SHP77 treated with DMSO at 0.1 percent for 48 hours (cell line): ENCODE measurements at regions not wholly inside any gene's neighbourhood (a gene's known extent, or its start where the extent isn't known, plus 50 kb on each side); places are given as distances from the start of the nearest gene placed in this dataset.
"Not testable (repeated sequence)": the region's sequence is repeated elsewhere in the genome, so short reads cannot be mapped to it uniquely, and the experiment has no call there.

ENCODE experiments used
- DNase-seq: peaks from one replicate; lab custom pipeline; 2025; lab: John Stamatoyannopoulos, UW

DNA sequence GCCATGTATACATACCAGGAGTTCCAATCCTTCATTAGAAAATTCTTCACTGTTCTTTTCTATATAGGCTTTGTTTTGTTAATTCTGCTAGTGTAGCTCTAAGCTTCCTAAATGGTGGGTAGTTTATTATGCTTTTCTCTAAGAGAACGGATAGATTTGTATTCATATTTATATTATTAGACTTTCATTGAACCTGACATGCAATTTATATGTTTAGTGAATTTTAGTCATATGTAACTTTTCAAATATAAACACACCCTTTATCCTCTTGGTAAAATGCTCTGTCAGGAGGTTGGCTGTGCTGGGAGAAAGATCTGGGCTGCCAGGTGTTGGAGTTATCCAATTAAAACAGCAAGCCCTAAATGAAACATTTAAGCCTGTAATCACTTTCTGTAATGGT is 369.7 kb upstream of the RGS18 start:
- DNase-seq, result no peak

- no peak for DNase-seq
Measured at GRCh38 chr1:191798178-191798577, 360.1 kb upstream of the RGS18 start.

- DNase-seq, result no peak
Measured at GRCh38 chr1:191804311-191804710, 354.0 kb upstream of the RGS18 start.

DNA sequence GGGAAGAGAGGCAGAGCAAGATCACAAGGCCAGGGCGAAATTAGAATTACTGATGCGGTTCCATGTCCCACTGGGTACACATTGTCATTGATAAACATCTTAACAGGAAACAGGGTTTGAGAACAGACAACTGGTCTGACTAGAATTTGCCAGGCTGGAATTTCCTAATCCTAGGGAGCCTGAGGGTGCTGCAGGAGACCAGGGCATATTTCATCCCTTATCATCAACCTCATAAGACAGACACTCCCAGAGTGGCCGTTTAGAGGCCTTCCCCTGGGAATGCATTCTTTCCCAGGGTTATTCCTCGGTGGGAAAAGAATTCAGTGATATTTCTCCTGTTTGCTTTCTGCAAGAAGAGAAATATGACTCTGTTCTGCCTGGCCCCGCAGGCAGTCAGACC is 344.7 kb upstream of the RGS18 start:
- DNase-seq, result not testable (repeated sequence)

DNA sequence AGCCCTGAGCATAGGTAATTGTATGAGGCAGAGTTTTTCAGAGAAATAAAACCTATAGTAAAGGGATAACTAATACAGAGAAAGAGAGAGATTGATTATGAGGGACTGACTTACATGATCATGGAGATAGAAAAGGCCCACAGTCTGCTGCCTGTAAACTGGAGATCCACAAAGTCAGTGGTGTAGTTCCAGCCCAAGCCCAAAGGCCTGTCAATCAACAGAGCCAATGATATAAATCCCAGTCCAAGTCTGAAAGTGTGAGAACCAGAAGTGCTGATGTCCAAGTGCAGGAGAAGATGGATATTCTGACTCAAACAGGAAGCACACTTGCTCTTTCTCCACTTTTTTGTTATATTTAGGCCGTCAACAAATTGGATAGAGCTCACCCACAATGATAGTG is 340.1 kb upstream of the RGS18 start:
- no peak for DNase-seq

DNA sequence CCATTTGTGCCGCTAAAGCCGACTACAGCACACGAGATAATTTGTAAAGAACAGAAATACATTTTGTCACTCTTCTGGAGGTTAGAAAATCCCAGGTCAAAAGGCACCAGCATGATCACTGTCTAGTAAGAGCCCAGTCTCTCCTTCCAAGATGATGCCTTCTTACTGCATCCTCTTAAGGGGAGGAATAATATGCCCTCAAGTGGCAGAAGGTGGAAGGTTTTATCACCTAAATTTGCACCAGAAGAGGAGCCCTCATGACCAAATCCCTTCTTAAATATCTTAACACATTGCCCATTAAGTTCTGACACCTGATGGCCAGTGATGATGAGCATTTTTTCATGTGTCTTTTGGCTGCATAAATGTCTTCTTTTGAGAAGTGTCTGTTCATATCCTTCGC is 326.7 kb upstream of the RGS18 start:
- no peak for DNase-seq

DNA sequence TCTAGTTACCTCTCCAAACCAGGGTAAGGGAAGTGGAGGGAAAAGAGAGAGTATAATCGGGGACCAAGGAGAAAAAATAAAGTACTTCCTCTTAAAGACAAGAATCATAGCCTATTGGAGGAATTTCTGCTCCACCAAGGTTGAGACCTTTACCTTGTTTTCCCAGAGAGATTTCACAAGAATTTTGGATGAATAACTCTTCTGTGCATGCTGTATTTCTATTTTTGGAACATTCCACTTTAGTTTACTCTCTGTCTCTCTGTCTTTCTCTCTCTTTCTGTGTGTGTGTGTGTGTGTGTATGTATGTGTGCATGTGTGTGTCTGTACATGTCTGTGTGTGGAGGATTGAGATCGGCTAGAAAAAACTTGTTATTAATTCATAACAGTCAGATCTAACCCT is 318.4 kb upstream of the RGS18 start:
- no peak for DNase-seq

DNA sequence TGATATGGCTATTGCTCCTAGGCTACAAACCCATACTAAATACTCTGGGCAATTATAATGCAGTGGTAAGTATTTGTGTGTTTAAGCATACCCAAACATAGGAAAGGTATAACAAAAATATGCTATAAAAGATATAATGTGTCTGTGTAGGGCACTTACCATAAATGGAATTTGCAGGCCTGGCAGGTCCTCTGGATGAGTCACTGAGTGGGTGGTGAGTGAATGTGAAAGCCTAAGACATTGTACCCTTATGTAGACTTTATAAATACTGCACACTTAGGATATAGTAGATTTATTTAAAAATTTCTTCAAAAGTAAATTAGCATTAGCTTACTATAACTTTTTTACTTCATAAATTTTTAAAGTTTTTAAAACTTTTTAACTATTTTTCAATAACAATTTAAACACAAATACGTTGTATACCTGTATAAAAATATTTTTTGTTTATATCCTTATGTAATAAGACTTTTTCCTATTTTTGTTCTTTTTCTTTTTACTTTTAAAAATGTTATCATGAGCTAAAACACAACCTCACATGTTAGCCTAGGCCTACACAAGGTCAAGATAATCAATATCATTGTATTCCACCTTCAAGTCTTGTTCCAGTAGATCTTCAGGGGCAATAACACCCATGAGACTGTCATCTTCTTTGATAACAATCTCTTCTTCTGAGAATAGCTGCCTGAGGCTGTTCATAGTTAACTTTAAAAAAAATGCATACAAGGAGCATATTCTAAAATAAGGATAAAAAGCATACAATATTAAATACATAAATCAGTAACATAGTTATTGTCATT is 306.3 kb upstream of the RGS18 start:
- no peak for DNase-seq

DNA sequence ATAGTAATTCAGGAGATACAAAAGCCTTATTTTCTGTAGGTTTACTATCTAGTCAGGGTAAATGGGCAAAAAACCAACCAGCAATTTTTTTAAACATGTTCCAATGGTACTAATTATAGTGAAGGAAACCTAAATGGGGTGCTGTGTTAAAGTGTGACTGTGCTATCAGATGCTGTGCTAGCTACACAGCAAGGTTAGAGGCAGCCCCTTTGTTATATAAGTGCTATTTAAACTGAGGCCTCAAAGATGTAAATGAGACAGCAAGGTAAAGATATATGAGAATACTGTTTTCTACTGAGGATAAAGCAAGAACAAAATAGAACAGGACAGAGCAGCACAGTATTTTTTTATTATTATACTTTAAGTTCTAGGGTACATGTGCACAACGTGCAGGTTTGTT is 305.4 kb upstream of the RGS18 start:
- no peak for DNase-seq

- DNase-seq, result no peak
Measured at GRCh38 chr1:191857600-191857999, 300.7 kb upstream of the RGS18 start.

- DNase-seq, result no peak
Measured at GRCh38 chr1:191865479-191865878, 292.8 kb upstream of the RGS18 start.

DNA sequence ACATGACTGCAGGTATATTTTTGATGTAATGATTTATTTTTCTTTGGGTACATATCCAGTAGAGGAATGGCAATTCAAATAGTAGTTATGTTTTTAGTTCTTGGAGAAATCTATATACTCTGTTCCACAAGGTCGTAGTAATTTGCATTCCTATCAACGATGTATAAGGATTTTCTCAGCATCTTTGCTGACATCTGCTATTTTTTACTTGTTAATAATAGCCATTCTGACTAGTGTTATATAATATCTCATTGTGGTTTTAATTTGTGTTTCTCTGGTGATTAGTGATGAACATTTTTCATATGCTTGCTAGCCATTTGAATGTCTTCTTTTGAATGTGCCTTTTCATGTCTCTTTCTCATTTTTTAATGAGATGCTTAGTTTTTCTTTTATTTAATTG is 292.1 kb upstream of the RGS18 start:
- no peak for DNase-seq

GRCh38 chr1:191869790-191870312 is 288.4 kb upstream of the RGS18 start:
- DNase-seq, result no peak

GRCh38 chr1:191870490-191870889 is 287.8 kb upstream of the RGS18 start:
- no peak for DNase-seq

DNA sequence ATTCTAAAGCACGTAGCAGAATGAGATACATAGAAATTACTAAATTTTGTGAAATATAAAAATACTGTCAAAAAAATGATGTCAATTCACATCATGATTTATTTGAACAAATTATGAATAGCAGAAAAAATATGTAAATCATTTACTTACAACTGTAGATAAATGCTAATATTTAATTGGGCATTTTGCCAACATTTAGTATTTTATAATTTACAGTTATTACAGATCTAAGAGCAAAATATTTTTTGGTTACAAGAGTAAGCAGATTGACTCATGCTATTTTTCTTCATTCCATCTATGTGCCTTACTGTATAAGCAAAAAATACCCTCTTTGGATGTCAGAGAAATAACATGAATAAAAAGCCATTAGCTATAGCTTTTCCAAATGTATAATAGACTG is 282.3 kb upstream of the RGS18 start:
- DNase-seq, result no peak

DNA sequence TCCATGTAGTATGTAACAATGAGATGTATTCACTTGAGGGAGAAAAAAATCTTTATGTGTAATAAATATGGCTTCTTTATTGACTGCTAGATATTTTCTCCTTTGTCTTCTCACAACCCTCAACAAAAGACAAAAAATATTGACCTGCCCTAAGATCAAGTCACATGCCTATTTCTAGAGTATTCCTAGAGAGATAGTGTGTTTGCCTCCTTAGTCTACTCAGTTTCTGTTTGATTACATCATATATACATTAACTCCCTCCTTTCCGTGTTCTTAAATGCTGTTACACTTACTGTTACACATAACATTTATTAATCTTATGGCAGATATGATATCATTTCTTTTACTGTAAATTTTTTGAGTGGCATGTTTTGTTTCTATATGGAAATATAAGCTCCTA is 281.6 kb upstream of the RGS18 start:
- no peak for DNase-seq

DNA sequence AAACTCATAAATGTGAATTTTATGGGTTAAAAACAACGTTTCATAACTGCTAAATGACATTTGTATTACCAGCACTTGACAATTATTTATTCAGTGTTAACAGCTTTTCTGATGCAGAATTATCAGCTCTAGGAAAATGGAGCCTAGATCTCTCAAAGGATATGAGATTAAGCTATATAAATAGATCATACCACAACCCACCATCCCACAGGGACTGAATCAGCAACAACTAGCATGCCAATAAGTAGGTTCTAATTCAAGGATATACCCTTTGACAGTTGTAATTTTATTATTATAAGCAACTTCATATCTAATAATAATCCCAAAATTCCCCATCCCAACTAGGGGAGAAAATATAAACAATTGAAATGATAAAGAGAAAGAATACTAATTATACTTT is 275.4 kb upstream of the RGS18 start:
- no peak for DNase-seq

GRCh38 chr1:191886977-191887376 is 271.3 kb upstream of the RGS18 start:
- no peak for DNase-seq

DNA sequence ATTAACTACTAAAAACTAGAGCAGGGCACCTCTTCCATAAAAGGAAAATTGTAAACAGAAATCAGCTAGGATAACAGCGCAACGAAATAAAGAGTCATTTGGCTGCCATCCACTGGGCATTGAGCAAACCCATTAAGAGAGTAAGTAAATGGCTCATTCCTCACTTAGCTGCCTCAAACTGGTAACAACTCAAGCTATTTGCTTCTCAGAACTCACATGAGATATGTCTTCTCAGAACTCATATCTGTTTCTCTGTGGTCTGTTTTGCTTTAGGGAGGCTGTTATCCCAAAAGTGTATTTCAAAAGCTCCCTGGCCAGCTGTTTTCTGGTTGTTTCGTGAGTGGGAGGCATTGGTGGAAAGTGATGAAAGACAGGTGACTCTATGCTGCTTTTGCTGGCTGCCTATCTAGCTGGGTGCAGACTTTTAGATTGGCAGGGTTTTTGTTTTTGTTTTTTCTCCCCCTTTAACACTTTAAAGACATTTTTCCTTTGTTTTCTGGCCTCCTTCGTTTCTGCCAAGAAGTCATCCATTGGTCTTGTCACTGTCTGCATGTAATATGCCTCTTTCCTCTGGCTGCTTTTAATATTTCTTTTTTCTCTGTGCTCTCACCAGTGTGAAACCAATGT is 269.2 kb upstream of the RGS18 start:
- no peak for DNase-seq

GRCh38 chr1:191889623-191890003 is 268.6 kb upstream of the RGS18 start:
- DNase-seq, result no peak

GRCh38 chr1:191890433-191891088 is 267.7 kb upstream of the RGS18 start:
- DNase-seq, result no peak

GRCh38 chr1:191892716-191893115 is 265.5 kb upstream of the RGS18 start:
- DNase-seq, result no peak

GRCh38 chr1:191895049-191895448 is 263.2 kb upstream of the RGS18 start:
- no peak for DNase-seq
